PC-3 (cell line): ENCODE measurements at regions not wholly inside any gene's neighbourhood (a gene's known extent, or its start where the extent isn't known, plus 50 kb on each side); places are given as distances from the start of the nearest gene placed in this dataset.

Experiments used
- CTCF ChIP-seq: fragments of 300-600 bp; sonication (generic); conservative IDR thresholded peaks from 2 replicates; pipeline ENCODE4 v1.5.1; 2017; ENCODE audit warnings: antibody characterized with exemption, low read depth, mild to moderate bottlenecking, low read length
- EZH2phosphoT487 ChIP-seq: fragments of 300-600 bp; sonication (generic); IDR thresholded peaks from 2 replicates; pipeline ENCODE4 v1.6.1; 2018; ENCODE audit warnings: mild to moderate bottlenecking, antibody characterized with exemption, low read length, borderline replicate concordance

GRCh38 chr6:8219352-8219943, 117.1 kb upstream of the EEF1E1 start:
- TF ChIP-seq EZH2phosphoT487 (no peak), CTCF (peak; percentile 81)
